GM23338 (cell line): ENCODE measurements at regions not wholly inside any gene's neighbourhood (a gene's known extent, or its start where the extent isn't known, plus 50 kb on each side); places are given as distances from the start of the nearest gene placed in this dataset.

ENCODE experiments used
- ATAC-seq: fragments of 200-7000 bp; cut with Tn5 transposase; 3 replicates; pipeline ENCODE4 v1.9.1; 2020
- DNase-seq: peaks from one replicate; pipeline ENCODE4 v3.0.0-alpha.2; 2015; ENCODE audit warnings: low spot score
- H2AFZ ChIP-seq: fragments of 200-600 bp; sonication (generic); 2 replicates; pipeline ENCODE4 v1.8.0; 2016; ENCODE audit warnings: antibody characterized with exemption, mild to moderate bottlenecking, moderate library complexity
- H3F3A ChIP-seq: fragments of 200-600 bp; sonication (generic); replicated peaks from 2 replicates; pipeline ENCODE4 v1.8.0; 2017; ENCODE audit warnings: antibody characterized with exemption, mixed run types, low read depth
- H3K27ac ChIP-seq: fragments of 200-600 bp; sonication (generic); 2 replicates; pipeline ENCODE4 v1.6.1; 2016; ENCODE audit warnings: low read depth
- H3K27me3 ChIP-seq: fragments of 200-600 bp; sonication (generic); 2 replicates; pipeline ENCODE4 v1.8.0; 2016; ENCODE audit warnings: mild to moderate bottlenecking, mixed run types, moderate library complexity; ENCODE audit not compliant: insufficient read depth
- H3K36me3 ChIP-seq: fragments of 200-600 bp; sonication (generic); 2 replicates; pipeline ENCODE4 v1.8.0; 2016; ENCODE audit warnings: mild to moderate bottlenecking; ENCODE audit not compliant: insufficient read depth
- H3K4me1 ChIP-seq: fragments of 200-600 bp; sonication (generic); 2 replicates; pipeline ENCODE4 v1.8.0; 2016; ENCODE audit warnings: mild to moderate bottlenecking, moderate library complexity; ENCODE audit not compliant: insufficient read depth
- H3K4me2 ChIP-seq: fragments of 200-600 bp; sonication (generic); 2 replicates; pipeline ENCODE4 v1.7.1; 2017; ENCODE audit warnings: mixed run types
- H3K4me3 ChIP-seq: fragments of 200-600 bp; sonication (generic); 2 replicates; pipeline ENCODE4 v1.6.1; 2016; ENCODE audit warnings: mixed run types
- H3K79me2 ChIP-seq: fragments of 200-600 bp; sonication (generic); replicated peaks from 2 replicates; pipeline ENCODE4 v1.8.0; 2017; ENCODE audit warnings: mild to moderate bottlenecking; ENCODE audit not compliant: insufficient read depth
- H3K9me2 ChIP-seq: fragments of 200-600 bp; sonication (generic); 2 replicates; pipeline ENCODE4 v1.8.0; 2017; ENCODE audit not compliant: insufficient read depth
- H4K20me1 ChIP-seq: fragments of 200-600 bp; sonication (generic); replicated peaks from 2 replicates; pipeline ENCODE4 v1.8.0; 2017; ENCODE audit warnings: mild to moderate bottlenecking; ENCODE audit not compliant: insufficient read depth
- H3K27ac Mint-ChIP-seq: 2 replicates; pipeline ENCODE4 v1.8.0; 2020; ENCODE audit warnings: inconsistent platforms, mild to moderate bottlenecking, moderate library complexity, mixed read lengths
- H3K27me3 Mint-ChIP-seq: 3 replicates; pipeline ENCODE4 v1.8.0; 2022; ENCODE audit warnings: low read depth, mild to moderate bottlenecking, moderate library complexity, mixed read lengths, inconsistent platforms; ENCODE audit not compliant: insufficient read depth, poor library complexity
- H3K36me3 Mint-ChIP-seq: 3 replicates; pipeline ENCODE4 v1.8.0; 2021; ENCODE audit warnings: low read depth, mild to moderate bottlenecking, inconsistent platforms, moderate library complexity, mixed read lengths
- H3K4me1 Mint-ChIP-seq: 3 replicates; pipeline ENCODE4 v1.8.0; 2020; ENCODE audit warnings: mild to moderate bottlenecking, inconsistent platforms, mixed read lengths
- H3K4me3 Mint-ChIP-seq: 3 replicates; pipeline ENCODE4 v1.8.0; 2021; ENCODE audit warnings: moderate library complexity, mild to moderate bottlenecking, inconsistent platforms, mixed read lengths
- H3K9me3 Mint-ChIP-seq: 3 replicates; pipeline ENCODE4 v1.8.0; 2020; ENCODE audit warnings: moderate library complexity, mild to moderate bottlenecking, inconsistent platforms, mixed read lengths
- CREB1 ChIP-seq: fragments of 250-450 bp; sonication (Bioruptor Pico); IDR thresholded peaks from 2 replicates; pipeline ENCODE4 v1.5.0; 2020; ENCODE audit warnings: low read depth, mild to moderate bottlenecking, moderate library complexity
- CTCF ChIP-seq, 2 experiments: fragments of 200-600 bp in 1 of 2; sonication (generic) in 1 of 2; conservative IDR thresholded peaks; 2 replicates each; pipeline versions ENCODE4 v1.5.1 to v1.6.1; 2016 to 2017; ENCODE audit warnings: antibody characterized with exemption in 2 of 2, low read depth in 2 of 2, mild to moderate bottlenecking in 2 of 2, moderate library complexity in 1 of 2
- ETS1 ChIP-seq: IDR thresholded peaks from 2 replicates; pipeline ENCODE4 v1.6.1; 2016; ENCODE audit warnings: antibody characterized with exemption
- EZH2 ChIP-seq: fragments of 200-600 bp; sonication (generic); IDR thresholded peaks from one replicate; pipeline ENCODE4 v1.8.0; 2017; ENCODE audit warnings: antibody characterized with exemption, mild to moderate bottlenecking, low read depth; ENCODE audit not compliant: unreplicated experiment
- EZH2phosphoT487 ChIP-seq: fragments of 200-600 bp; sonication (generic); IDR thresholded peaks from one replicate; pipeline ENCODE4 v1.8.1; 2018; ENCODE audit warnings: antibody characterized with exemption; ENCODE audit not compliant: unreplicated experiment
- JUNB ChIP-seq: IDR thresholded peaks from one replicate; pipeline ENCODE4 v1.6.1; 2016; ENCODE audit warnings: antibody characterized with exemption; ENCODE audit not compliant: unreplicated experiment
- NANOG ChIP-seq: IDR thresholded peaks from 2 replicates; pipeline ENCODE4 v1.6.1; 2016; ENCODE audit warnings: antibody characterized with exemption, borderline replicate concordance
- POLR2AphosphoS5 ChIP-seq: IDR thresholded peaks from 2 replicates; pipeline ENCODE4 v1.6.1; 2016; ENCODE audit warnings: antibody characterized with exemption, low read depth
- STAT1 ChIP-seq: IDR thresholded peaks from one replicate; pipeline ENCODE4 v1.6.1; 2016; ENCODE audit warnings: antibody characterized with exemption; ENCODE audit not compliant: unreplicated experiment
- ZNF114 ChIP-seq: fragments of 250-450 bp; sonication (Bioruptor Pico); IDR thresholded peaks from 2 replicates; pipeline ENCODE4 v1.5.0; 2020; ENCODE audit warnings: mild to moderate bottlenecking, moderate library complexity
- ZNF331 ChIP-seq: fragments of 250-450 bp; sonication (Bioruptor Pico); IDR thresholded peaks from 2 replicates; pipeline ENCODE4 v1.5.0; 2020; ENCODE audit warnings: low read depth, mild to moderate bottlenecking, moderate library complexity
- TF ChIP-seq, protein P1 (sequence below): fragments of 250-450 bp; sonication (Bioruptor Pico); IDR thresholded peaks from 2 replicates; pipeline ENCODE4 v1.5.0; 2020; ENCODE audit warnings: mild to moderate bottlenecking, moderate library complexity
- TF ChIP-seq, protein P2 (sequence below): IDR thresholded peaks from one replicate; pipeline ENCODE4 v1.6.1; 2018; ENCODE audit warnings: antibody characterized with exemption; ENCODE audit not compliant: unreplicated experiment

GRCh38 chr3:3280396-3280795, 100.9 kb upstream of the CRBN start:
- ATAC-seq (no peak), DNase-seq (no peak)
- Mint-ChIP-seq H3K27me3 (no peaks in the 10 kb centered on the region), H3K9me3 (peaks cover 87% of the 10 kb centered on the region), H3K4me1 (no peaks in the 10 kb centered on the region), H3K27ac (no peak overlapping the region), H3K4me3 (no peak overlapping the region), H3K36me3 (peaks cover 20% of the 10 kb centered on the region; the same call in 2 of the 3 replicates)
- TF ChIP-seq NANOG: no peak
- TF ChIP-seq, protein P1, sequence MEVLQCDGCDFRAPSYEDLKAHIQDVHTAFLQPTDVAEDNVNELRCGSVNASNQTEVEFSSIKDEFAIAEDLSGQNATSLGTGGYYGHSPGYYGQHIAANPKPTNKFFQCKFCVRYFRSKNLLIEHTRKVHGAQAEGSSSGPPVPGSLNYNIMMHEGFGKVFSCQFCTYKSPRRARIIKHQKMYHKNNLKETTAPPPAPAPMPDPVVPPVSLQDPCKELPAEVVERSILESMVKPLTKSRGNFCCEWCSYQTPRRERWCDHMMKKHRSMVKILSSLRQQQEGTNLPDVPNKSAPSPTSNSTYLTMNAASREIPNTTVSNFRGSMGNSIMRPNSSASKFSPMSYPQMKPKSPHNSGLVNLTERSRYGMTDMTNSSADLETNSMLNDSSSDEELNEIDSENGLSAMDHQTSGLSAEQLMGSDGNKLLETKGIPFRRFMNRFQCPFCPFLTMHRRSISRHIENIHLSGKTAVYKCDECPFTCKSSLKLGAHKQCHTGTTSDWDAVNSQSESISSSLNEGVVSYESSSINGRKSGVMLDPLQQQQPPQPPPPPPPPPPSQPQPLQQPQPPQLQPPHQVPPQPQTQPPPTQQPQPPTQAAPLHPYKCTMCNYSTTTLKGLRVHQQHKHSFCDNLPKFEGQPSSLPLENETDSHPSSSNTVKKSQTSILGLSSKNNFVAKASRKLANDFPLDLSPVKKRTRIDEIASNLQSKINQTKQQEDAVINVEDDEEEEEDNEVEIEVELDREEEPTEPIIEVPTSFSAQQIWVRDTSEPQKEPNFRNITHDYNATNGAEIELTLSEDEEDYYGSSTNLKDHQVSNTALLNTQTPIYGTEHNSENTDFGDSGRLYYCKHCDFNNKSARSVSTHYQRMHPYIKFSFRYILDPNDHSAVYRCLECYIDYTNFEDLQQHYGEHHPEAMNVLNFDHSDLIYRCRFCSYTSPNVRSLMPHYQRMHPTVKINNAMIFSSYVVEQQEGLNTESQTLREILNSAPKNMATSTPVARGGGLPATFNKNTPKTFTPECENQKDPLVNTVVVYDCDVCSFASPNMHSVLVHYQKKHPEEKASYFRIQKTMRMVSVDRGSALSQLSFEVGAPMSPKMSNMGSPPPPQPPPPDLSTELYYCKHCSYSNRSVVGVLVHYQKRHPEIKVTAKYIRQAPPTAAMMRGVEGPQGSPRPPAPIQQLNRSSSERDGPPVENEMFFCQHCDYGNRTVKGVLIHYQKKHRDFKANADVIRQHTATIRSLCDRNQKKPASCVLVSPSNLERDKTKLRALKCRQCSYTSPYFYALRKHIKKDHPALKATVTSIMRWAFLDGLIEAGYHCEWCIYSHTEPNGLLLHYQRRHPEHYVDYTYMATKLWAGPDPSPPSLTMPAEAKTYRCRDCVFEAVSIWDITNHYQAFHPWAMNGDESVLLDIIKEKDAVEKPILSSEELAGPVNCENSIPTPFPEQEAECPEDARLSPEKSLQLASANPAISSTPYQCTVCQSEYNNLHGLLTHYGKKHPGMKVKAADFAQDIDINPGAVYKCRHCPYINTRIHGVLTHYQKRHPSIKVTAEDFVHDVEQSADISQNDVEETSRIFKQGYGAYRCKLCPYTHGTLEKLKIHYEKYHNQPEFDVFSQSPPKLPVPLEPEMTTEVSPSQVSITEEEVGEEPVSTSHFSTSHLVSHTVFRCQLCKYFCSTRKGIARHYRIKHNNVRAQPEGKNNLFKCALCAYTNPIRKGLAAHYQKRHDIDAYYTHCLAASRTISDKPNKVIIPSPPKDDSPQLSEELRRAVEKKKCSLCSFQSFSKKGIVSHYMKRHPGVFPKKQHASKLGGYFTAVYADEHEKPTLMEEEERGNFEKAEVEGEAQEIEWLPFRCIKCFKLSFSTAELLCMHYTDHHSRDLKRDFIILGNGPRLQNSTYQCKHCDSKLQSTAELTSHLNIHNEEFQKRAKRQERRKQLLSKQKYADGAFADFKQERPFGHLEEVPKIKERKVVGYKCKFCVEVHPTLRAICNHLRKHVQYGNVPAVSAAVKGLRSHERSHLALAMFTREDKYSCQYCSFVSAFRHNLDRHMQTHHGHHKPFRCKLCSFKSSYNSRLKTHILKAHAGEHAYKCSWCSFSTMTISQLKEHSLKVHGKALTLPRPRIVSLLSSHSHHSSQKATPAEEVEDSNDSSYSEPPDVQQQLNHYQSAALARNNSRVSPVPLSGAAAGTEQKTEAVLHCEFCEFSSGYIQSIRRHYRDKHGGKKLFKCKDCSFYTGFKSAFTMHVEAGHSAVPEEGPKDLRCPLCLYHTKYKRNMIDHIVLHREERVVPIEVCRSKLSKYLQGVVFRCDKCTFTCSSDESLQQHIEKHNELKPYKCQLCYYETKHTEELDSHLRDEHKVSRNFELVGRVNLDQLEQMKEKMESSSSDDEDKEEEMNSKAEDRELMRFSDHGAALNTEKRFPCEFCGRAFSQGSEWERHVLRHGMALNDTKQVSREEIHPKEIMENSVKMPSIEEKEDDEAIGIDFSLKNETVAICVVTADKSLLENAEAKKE (CRISPR knock-in tag): no peak
- no peak for TF ChIP-seq ETS1
- no peak for TF ChIP-seq STAT1
- TF ChIP-seq JUNB: no peak
- no peak for TF ChIP-seq CTCF (conservative IDR thresholded peaks at IDR 0.05; ENCODE audit: low read depth in 2 of 2)
- no peak for TF ChIP-seq ZNF331 (CRISPR knock-in tag)
- no peak for TF ChIP-seq CREB1 (CRISPR knock-in tag)
- no peak for TF ChIP-seq ZNF114
- TF ChIP-seq, protein P2, sequence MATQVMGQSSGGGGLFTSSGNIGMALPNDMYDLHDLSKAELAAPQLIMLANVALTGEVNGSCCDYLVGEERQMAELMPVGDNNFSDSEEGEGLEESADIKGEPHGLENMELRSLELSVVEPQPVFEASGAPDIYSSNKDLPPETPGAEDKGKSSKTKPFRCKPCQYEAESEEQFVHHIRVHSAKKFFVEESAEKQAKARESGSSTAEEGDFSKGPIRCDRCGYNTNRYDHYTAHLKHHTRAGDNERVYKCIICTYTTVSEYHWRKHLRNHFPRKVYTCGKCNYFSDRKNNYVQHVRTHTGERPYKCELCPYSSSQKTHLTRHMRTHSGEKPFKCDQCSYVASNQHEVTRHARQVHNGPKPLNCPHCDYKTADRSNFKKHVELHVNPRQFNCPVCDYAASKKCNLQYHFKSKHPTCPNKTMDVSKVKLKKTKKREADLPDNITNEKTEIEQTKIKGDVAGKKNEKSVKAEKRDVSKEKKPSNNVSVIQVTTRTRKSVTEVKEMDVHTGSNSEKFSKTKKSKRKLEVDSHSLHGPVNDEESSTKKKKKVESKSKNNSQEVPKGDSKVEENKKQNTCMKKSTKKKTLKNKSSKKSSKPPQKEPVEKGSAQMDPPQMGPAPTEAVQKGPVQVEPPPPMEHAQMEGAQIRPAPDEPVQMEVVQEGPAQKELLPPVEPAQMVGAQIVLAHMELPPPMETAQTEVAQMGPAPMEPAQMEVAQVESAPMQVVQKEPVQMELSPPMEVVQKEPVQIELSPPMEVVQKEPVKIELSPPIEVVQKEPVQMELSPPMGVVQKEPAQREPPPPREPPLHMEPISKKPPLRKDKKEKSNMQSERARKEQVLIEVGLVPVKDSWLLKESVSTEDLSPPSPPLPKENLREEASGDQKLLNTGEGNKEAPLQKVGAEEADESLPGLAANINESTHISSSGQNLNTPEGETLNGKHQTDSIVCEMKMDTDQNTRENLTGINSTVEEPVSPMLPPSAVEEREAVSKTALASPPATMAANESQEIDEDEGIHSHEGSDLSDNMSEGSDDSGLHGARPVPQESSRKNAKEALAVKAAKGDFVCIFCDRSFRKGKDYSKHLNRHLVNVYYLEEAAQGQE: no peak
- TF ChIP-seq POLR2AphosphoS5: no peak
- no peak for TF ChIP-seq EZH2phosphoT487
- TF ChIP-seq EZH2: no peak
- Histone ChIP-seq H3K4me3 (no peak overlapping the region), H3K27ac (no peak overlapping the region), H3K4me2 (no peak overlapping the region), H3K4me1 (0 out of 2 replicates have a peak, but pooled peaks cover 4% of the 10 kb centered on the region), H2AFZ (no peak overlapping the region), H4K20me1 (no peaks in the 10 kb centered on the region), H3K79me2 (no peaks in the 10 kb centered on the region), H3K36me3 (no peaks in the 10 kb centered on the region), H3K27me3 (no peaks in the 10 kb centered on the region), H3K9me2 (no peaks in the 10 kb centered on the region), H3F3A (no peaks in the 10 kb centered on the region)
